ENCODE measurements at regions not wholly inside any gene's neighbourhood (a gene's known extent, or its start where the extent isn't known, plus 50 kb on each side); places are given as distances from the start of the nearest gene placed in this dataset.

- H3K4me1 Mint-ChIP-seq (ENCODE audit: low read depth) = no peaks in the 10 kb centered on the region
- no peak overlapping the region for H3K4me3 Mint-ChIP-seq (ENCODE audit: low read depth)
- DNase-seq (ENCODE audit: low spot score, unreplicated experiment) = no peak
- no peak for TF ChIP-seq CTCF (IDR thresholded peaks at IDR 0.05; ENCODE audit: unreplicated experiment)
- peaks cover 29% of the 10 kb centered on the region for H3K9me3 Mint-ChIP-seq (ENCODE audit: low read depth)
- H3K36me3 Mint-ChIP-seq (ENCODE audit: insufficient read depth) = peaks cover 3% of the 10 kb centered on the region
- no peaks in the 10 kb centered on the region for H3K27me3 Mint-ChIP-seq
- no peak overlapping the region for H3K27ac Mint-ChIP-seq
These were observed 382.7 kb upstream of the RASGEF1B start for GRCh38 chr4:81854406-81854805.

GRCh38 chr4:81852031-81852715 lies 380.5 kb upstream of the RASGEF1B start:
- Mint-ChIP-seq H3K36me3 (ENCODE audit: insufficient read depth) (peaks cover 3% of the 10 kb centered on the region), H3K9me3 (ENCODE audit: low read depth) (peaks cover 33% of the 10 kb centered on the region), H3K27me3 (no peaks in the 10 kb centered on the region), H3K27ac (no peak overlapping the region), H3K4me1 (ENCODE audit: low read depth) (no peaks in the 10 kb centered on the region), H3K4me3 (ENCODE audit: low read depth) (no peak overlapping the region)
- no peak for TF ChIP-seq CTCF (IDR thresholded peaks at IDR 0.05; ENCODE audit: unreplicated experiment)
- DNase-seq (ENCODE audit: low spot score, unreplicated experiment) = no peak

GRCh38 chr4:81850701-81851100 lies 379.0 kb upstream of the RASGEF1B start:
- H3K36me3 Mint-ChIP-seq (ENCODE audit: insufficient read depth) = peaks cover 3% of the 10 kb centered on the region
- no peaks in the 10 kb centered on the region for H3K27me3 Mint-ChIP-seq
- H3K9me3 Mint-ChIP-seq (ENCODE audit: low read depth) = peaks cover 30% of the 10 kb centered on the region
- no peak for DNase-seq (ENCODE audit: low spot score, unreplicated experiment)
- H3K4me1 Mint-ChIP-seq (ENCODE audit: low read depth) = peaks cover 2% of the 10 kb centered on the region
- no peak overlapping the region for H3K4me3 Mint-ChIP-seq (ENCODE audit: low read depth)
- no peak overlapping the region for H3K27ac Mint-ChIP-seq
- TF ChIP-seq CTCF (IDR thresholded peaks at IDR 0.05; ENCODE audit: unreplicated experiment) = no peak

GRCh38 chr4:81845761-81846160 lies 374.1 kb upstream of the RASGEF1B start:
- no peaks in the 10 kb centered on the region for H3K36me3 Mint-ChIP-seq (ENCODE audit: insufficient read depth)
- DNase-seq (ENCODE audit: low spot score, unreplicated experiment) = no peak
- no peak for TF ChIP-seq CTCF (IDR thresholded peaks at IDR 0.05; ENCODE audit: unreplicated experiment)
- H3K27ac Mint-ChIP-seq = peak overlapping the region; percentile 46
- peaks cover 4% of the 10 kb centered on the region for H3K9me3 Mint-ChIP-seq (ENCODE audit: low read depth)
- peaks cover 16% of the 10 kb centered on the region for H3K4me1 Mint-ChIP-seq (ENCODE audit: low read depth)
- H3K27me3 Mint-ChIP-seq = no peaks in the 10 kb centered on the region
- H3K4me3 Mint-ChIP-seq (ENCODE audit: low read depth) = no peak overlapping the region

- H3K36me3 Mint-ChIP-seq (ENCODE audit: insufficient read depth) = no peaks in the 10 kb centered on the region
- H3K27ac Mint-ChIP-seq = peak overlapping the region; percentile 68
- no peak overlapping the region for H3K4me3 Mint-ChIP-seq (ENCODE audit: low read depth)
- peaks cover 16% of the 10 kb centered on the region for H3K4me1 Mint-ChIP-seq (ENCODE audit: low read depth)
- no peaks in the 10 kb centered on the region for H3K27me3 Mint-ChIP-seq
- no peak for DNase-seq (ENCODE audit: low spot score, unreplicated experiment)
- no peak for TF ChIP-seq CTCF (IDR thresholded peaks at IDR 0.05; ENCODE audit: unreplicated experiment)
- H3K9me3 Mint-ChIP-seq (ENCODE audit: low read depth) = peaks cover 4% of the 10 kb centered on the region
These were observed 373.6 kb upstream of the RASGEF1B start for GRCh38 chr4:81845273-81845672.
